ENCODE measurements at regions not wholly inside any gene's neighbourhood (a gene's known extent, or its start where the extent isn't known, plus 50 kb on each side); places are given as distances from the start of the nearest gene placed in this dataset.

DNA sequence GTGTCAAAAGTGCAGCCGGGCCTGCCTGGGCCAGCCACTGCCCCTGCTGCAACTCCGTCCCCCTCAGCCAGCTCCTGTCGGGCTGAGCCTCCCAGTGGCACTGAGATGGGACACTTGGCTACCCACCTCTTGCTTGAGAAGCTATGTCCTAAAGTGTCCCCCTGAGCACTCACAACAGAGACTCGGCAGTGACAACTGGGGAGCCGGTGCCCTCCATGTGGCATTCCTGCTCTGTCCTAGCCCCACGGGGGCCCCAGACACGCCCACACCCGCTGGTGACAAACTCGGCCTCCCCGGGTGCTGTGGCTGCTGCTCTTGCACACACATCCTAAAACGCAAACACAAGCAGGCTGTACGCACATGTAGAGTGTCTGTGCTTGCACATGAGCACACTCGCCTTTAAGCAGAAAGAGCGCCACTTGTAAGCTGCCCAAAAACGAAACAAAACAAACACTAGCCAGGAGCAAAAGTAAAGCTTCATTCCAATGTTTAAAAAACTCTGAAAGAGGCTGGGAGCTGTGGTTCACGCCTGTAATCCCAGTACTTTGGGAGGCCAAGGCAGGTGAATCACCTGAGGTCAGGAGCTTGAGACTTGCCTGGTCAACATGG lies 253.9 kb downstream of the RBFOX3 start:
- ChIA-PET CTCF (interaction anchor here (0.7 to 1.6 kb wide), 2 partner anchors 35 to 37 kb away, joined by 3 to 4 read pairs; no protein-coding TSS in a partner anchor), POLR2A (no interaction called here)
- TF ChIP-seq FOS (IDR thresholded peaks at IDR 0.05; ENCODE audit: borderline replicate concordance, insufficient read depth, low read length), result no peak
- no peak for TF ChIP-seq CTCF (IDR thresholded peaks at IDR 0.05; ENCODE audit: extremely low read depth in 1 of 2, insufficient read depth in 1 of 2, low read depth in 1 of 2, low read length in 2 of 2)
- no peak for TF ChIP-seq MAX (IDR thresholded peaks at IDR 0.05; ENCODE audit: insufficient read depth, insufficient read length)
- Histone ChIP-seq H3K4me3 (replicated peaks in 1 of 3; ENCODE audit: insufficient read depth in 1 of 3, low read depth in 1 of 3, low read length in 3 of 3) (no peak overlapping the region), H3K9ac (replicated peaks; ENCODE audit: extremely low read depth, insufficient read depth, low read length) (no peak overlapping the region), H3K4me1 (ENCODE audit: control insufficient read depth, extremely low read depth, insufficient read depth, low read length) (no peaks in the 10 kb centered on the region), H3K4me2 (ENCODE audit: insufficient read depth, low read length) (no peak overlapping the region), H3K27ac (ENCODE audit: insufficient read depth, low read depth, low read length) (no peak overlapping the region), H3K36me3 (ENCODE audit: control insufficient read depth in 2 of 2, extremely low read depth in 1 of 2, insufficient read depth in 2 of 2, low read length in 2 of 2) (no peaks in the 10 kb centered on the region), H3K27me3 (ENCODE audit: control insufficient read depth in 2 of 2, insufficient read depth in 2 of 2, low read length in 2 of 2) (no peaks in the 10 kb centered on the region), H2AFZ (ENCODE audit: low read depth, low read length) (no peak overlapping the region), H3K79me2 (ENCODE audit: control insufficient read depth, insufficient read depth, low read length) (no peaks in the 10 kb centered on the region), H3K9me3 (replicated peaks; ENCODE audit: control insufficient read depth, insufficient read depth, low read length) (no peaks in the 10 kb centered on the region), H3K9me1 (replicated peaks; ENCODE audit: control insufficient read depth, extremely low read depth, insufficient read depth, low read length) (no peaks in the 10 kb centered on the region), H4K20me1 (replicated peaks; ENCODE audit: control insufficient read depth, extremely low read depth, insufficient read depth, low read length) (no peaks in the 10 kb centered on the region)
- BruUV-seq (replicated peaks), result no TSS peak
- FAIRE-seq (no peak), DNase-seq (ENCODE audit: low read depth, low spot score) (no peak)
- intact Hi-C loops (cut with micrococcal nuclease), result no loop called here
- dilution Hi-C loops (cut with MboI; ENCODE audit: extremely low pct_ligation_motif_present, low sequenced_read_pairs), result no loop called here

GRCh38 chr17:79355165-79355564 lies 255.7 kb downstream of the RBFOX3 start:
- Histone ChIP-seq H3K9me1 (replicated peaks; ENCODE audit: control insufficient read depth, extremely low read depth, insufficient read depth, low read length) (no peaks in the 10 kb centered on the region), H3K9me3 (replicated peaks; ENCODE audit: control insufficient read depth, insufficient read depth, low read length) (no peaks in the 10 kb centered on the region), H3K79me2 (ENCODE audit: control insufficient read depth, insufficient read depth, low read length) (no peaks in the 10 kb centered on the region), H3K4me1 (ENCODE audit: control insufficient read depth, extremely low read depth, insufficient read depth, low read length) (no peaks in the 10 kb centered on the region), H4K20me1 (replicated peaks; ENCODE audit: control insufficient read depth, extremely low read depth, insufficient read depth, low read length) (no peaks in the 10 kb centered on the region), H3K4me2 (ENCODE audit: insufficient read depth, low read length) (no peak overlapping the region), H3K9ac (replicated peaks; ENCODE audit: extremely low read depth, insufficient read depth, low read length) (no peak overlapping the region), H2AFZ (ENCODE audit: low read depth, low read length) (no peak overlapping the region), H3K4me3 (replicated peaks in 1 of 3; ENCODE audit: insufficient read depth in 1 of 3, low read depth in 1 of 3, low read length in 3 of 3) (no peak overlapping the region), H3K27ac (ENCODE audit: insufficient read depth, low read depth, low read length) (no peak overlapping the region), H3K36me3 (ENCODE audit: control insufficient read depth in 2 of 2, extremely low read depth in 1 of 2, insufficient read depth in 2 of 2, low read length in 2 of 2) (no peaks in the 10 kb centered on the region), H3K27me3 (ENCODE audit: control insufficient read depth in 2 of 2, insufficient read depth in 2 of 2, low read length in 2 of 2) (no peaks in the 10 kb centered on the region)
- intact Hi-C loops (cut with micrococcal nuclease) (no loop called here), dilution Hi-C loops (cut with MboI; ENCODE audit: extremely low pct_ligation_motif_present, low sequenced_read_pairs) (no loop called here)
- TF ChIP-seq POLR2AphosphoS5 (IDR thresholded peaks at IDR 0.05; ENCODE audit: insufficient read depth, low read depth, low read length) (no peak), MYC (IDR thresholded peaks at IDR 0.05; ENCODE audit: low read depth, low read length) (no peak), JUN (IDR thresholded peaks at IDR 0.05; ENCODE audit: borderline replicate concordance, insufficient read depth, insufficient read length, low read depth) (no peak), EZH2 (IDR thresholded peaks at IDR 0.05; ENCODE audit: borderline replicate concordance, low read depth, low read length, severe bottlenecking) (no peak), MAX (IDR thresholded peaks at IDR 0.05; ENCODE audit: insufficient read depth, insufficient read length) (no peak), POLR2A (IDR thresholded peaks at IDR 0.05; ENCODE audit: low read depth, low read length) (no peak), FOS (IDR thresholded peaks at IDR 0.05; ENCODE audit: borderline replicate concordance, insufficient read depth, low read length) (no peak), GATA2 (IDR thresholded peaks at IDR 0.05; ENCODE audit: insufficient read depth, insufficient read length, low read depth, low read length) (no peak), CTCF (IDR thresholded peaks at IDR 0.05; ENCODE audit: extremely low read depth in 1 of 2, insufficient read depth in 1 of 2, low read depth in 1 of 2, low read length in 2 of 2) (no peak)
- no TSS peak for BruUV-seq (replicated peaks)
- POLR2A ChIA-PET, result no interaction called here
- FAIRE-seq (no peak), DNase-seq (ENCODE audit: low read depth, low spot score) (no peak)
- CTCF ChIA-PET, result interaction anchor here (1.1 to 1.4 kb wide), 2 partner anchors 37 to 267 kb away, joined by 3 to 4 read pairs; no protein-coding TSS in a partner anchor
